GM18505 (cell line): ENCODE measurements at regions not wholly inside any gene's neighbourhood (a gene's known extent, or its start where the extent isn't known, plus 50 kb on each side); places are given as distances from the start of the nearest gene placed in this dataset.

Experiments used
- ATAC-seq: cut with Tn5 transposase; IDR thresholded peaks from one replicate; pipeline ENCODE4 v1.9.1; 2021; ENCODE audit not compliant: unreplicated experiment
- POLR2A ChIP-seq: IDR thresholded peaks from 4 replicates; pipeline ENCODE4 v1.6.1; 2011; ENCODE audit warnings: borderline replicate concordance; ENCODE audit not compliant: insufficient read depth, insufficient read length; ENCODE audit errors: extremely low read depth

DNA sequence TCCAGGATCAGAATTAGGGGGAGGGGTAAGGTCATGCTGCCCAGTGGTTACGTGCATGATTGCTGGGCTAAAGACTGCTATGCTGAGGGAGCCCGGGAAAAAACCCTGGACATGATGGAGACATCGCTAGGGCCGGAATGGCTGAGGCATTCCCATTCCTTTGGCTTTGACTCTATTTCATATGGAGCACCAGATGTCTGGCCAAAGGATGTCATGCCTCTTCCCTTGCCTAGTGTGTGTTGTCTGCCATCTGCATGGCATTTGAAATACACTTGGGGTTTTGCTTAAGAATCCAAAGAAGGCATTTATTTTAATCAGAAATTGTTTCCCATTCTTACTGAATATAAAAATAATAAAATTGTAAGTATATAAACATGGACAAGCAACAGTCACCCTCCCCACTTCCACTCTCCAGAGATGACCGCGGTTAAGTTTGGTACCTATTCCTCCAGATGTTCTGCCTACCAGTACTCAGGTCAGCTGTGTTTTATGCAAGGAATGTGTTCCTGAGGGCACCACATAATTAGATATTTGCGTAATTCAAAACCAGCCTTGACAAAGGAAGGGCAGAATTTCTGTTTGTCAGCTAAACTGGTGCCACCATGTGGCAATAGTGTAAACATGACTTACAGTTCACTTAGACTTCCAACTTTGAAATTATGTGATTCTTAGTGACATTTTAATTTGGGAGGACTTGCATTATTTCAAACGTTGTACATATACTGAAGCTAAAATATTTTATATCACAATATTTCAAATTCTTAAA, 105.9 kb downstream of the CT47B1 start:
- ATAC-seq = no peak
- TF ChIP-seq POLR2A = no peak

DNA sequence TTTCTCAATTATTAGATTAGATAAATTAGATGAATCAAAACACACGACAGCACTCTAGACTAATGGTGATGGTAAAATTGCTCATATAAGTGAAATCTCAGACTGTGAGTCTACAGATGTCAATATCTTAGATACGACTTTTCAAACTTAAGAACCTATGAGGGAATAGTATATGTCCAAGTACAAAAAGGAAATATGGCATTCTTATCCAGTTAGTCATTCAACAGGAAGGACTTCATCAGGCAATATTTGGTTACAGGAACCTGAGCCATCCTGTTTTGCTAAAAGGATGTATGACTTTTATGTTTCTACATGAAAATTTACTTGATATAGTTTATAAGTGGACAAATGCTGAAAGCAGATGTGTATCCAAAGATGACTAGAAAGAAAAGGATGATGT, 107.0 kb downstream of the CT47B1 start:
- TF ChIP-seq POLR2A = no peak
- no peak for ATAC-seq

DNA sequence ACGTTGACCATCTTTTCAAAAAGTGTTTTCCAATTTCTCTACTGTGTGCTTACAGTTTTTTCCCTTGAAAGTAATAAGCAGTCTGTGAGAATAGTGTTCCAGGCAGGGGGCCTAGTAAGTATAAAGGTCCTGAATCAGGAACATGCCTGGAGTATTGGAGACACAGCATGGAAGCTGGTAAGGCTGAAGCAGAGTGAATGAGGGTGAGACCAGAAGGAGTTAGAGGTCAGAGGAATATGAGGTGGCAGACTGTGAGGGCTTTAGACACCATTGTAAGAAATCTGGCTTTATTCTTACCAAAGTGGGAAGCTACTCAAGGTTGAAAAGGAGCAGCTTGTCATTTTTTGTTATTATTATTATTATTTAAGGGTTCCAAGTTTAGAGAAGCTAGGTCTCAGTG, 107.4 kb downstream of the CT47B1 start:
- ATAC-seq = no peak
- TF ChIP-seq POLR2A = no peak

DNA sequence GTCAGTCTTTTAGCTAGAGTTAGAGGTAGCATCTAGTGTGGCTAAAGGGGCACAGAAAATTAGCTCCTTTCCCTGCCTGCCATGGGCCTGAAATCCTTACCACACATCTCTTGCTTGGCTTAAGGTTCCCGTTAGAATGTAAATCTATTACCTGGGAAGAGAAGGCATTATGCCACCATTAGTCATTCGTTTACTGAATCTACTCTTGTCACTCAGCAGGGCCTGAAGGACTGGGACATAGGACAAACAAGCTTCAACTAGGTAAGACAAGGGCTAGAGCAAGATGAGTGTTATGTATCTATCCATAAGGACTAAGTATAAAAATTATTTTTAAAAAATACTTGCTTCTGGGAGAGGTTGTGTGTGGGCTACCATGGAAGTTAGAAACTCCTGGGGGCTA, 112.4 kb downstream of the CT47B1 start:
- no peak for TF ChIP-seq POLR2A
- no peak for ATAC-seq

DNA sequence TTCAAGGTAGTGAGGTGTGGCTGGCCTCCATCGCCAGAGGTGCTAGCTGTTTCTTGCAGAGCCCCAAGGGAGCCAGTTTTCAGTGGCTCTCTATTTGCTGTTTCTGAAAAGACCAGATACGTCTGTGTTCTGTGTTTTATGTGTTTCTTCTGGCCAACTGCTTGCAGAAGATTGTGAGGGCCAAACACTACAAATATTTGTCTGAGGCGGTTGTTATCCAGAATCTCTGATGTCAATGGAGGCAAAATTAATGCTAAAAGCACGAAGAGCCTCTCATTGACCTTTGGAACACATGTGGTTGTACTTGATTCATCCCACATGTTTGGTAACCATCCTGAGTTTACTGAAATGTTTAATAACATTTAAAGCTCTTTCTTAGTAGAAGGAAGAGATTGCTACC, 113.9 kb downstream of the CT47B1 start:
- no peak for ATAC-seq
- TF ChIP-seq POLR2A = no peak

DNA sequence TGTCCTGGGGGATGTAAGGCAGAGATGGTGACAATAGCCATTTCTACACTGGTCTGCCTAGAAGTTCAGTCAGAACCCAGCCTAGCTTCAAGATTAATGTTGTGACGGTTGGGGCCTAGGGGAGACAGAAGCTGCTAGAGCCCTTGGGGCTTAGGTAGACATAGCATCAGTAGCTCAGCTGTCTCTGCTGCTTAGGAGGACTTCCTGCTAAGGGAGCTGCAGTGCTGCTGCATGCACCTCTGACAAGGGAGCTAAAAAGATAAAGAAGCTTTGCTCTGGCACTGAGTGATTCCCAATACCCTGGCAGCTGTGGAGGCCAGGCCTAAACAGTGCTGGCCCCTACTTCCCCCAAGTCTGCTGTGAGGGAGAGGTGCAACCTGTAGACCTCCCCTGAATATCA, 116.0 kb downstream of the CT47B1 start:
- no peak for TF ChIP-seq POLR2A
- no peak for ATAC-seq

DNA sequence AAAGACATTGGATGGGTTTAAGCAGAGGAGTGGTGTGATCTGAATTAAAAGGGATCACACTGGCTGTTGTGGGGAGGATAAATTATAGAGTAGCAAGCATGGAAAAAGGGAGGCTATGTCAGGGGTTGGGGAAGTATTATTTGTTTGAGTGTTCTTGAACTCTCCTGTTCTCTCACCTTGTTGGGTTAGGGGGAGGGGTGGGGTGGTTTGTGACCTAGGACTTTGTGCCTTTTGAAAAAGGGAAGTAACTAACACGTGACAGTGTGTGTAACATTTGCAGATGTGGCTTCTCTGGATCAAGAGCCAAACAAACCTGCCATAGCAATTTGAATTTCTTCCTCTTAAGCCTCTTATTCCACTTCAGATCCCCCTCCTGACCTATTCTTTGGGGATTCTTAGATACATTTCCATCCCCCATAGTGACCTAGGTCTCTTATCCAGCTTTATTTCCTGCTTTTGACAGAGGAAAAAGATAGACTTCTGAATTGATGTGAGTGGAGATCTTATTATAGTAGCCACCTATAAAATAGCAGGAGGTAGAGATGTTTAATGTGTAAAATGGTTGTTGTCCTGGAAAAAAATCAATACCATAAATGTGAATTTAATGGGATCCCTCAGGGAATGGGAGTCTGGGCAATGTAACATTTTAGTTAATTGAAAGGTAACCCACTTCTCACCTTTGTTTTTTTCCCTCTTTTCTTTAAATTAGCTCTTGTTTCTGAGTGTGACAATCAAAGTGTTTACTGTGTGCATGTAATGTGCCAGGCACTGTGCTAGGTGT, 120.4 kb downstream of the CT47B1 start:
- no peak for TF ChIP-seq POLR2A
- ATAC-seq = peak; percentile 64

DNA sequence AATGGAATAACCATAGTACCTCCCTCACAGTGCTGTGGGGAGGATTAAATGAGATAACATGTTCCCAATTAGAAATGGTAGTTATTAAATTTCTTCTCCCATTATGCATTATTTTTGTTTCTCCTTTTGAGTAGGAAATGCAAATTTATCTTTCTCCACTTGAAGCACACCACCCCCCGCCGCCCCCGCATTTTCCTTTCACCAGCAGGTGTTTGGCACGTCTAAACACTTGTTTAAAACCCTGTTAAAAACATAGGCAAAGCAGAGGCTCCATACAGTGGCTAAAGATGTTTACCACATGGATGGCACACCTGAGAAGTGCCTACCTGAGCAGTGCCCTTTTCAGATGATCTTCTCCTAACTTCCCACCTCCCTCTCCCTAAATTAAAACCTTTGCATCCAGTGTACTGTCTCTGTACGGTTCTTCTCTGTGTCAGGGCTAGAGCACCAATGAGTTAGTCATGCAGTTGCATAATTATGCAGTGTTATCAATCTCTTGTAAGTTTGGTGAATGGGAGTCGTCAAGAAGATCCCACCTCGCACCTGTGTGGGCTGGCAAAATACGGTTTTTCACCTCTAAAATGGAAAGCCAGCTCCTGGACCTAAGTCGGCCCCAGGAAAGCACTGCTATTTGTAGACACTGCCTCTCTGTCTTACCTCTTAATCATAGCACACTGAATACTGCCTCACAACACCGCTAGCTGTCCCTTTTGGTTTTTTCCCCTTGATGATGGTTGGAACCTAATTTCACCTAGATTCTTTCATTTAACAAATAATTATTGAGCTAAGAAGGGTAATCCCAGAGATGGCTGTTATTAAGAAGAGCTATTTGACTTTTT, 122.0 kb downstream of the CT47B1 start:
- TF ChIP-seq POLR2A = no peak
- no peak for ATAC-seq

DNA sequence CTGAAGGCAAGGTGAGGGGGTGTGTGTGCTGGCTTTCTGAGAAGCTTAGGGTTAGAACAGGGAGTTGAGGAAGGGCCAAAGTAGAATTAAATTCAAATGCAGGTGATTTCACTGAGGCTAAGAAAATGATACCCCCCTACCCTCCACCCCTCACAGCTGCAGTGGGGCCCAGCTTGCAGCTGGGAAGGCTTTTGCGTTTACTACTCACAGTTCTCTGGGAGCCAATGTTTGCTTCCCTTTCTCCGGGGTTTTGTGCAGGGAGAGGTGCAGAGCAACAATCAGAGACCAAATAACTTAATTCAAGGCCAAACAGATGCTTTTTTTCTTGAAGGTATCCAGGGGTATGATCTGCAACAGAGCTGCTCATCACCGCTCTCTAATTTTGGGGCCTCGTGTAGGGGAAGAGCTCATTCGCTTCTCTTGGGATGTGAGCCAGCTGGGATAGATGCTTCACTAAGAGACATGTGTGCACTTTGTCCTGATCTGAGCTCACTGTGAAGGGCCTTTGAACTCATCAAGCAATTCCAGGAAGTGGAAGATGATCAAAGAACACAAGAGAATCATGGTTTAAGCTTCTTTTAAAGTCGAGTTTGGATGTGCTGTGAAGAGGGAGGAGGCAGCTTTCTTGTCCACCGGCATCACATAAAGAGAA, 122.7 kb upstream of the C1GALT1C1 start:
- no peak for TF ChIP-seq POLR2A
- ATAC-seq = no peak

DNA sequence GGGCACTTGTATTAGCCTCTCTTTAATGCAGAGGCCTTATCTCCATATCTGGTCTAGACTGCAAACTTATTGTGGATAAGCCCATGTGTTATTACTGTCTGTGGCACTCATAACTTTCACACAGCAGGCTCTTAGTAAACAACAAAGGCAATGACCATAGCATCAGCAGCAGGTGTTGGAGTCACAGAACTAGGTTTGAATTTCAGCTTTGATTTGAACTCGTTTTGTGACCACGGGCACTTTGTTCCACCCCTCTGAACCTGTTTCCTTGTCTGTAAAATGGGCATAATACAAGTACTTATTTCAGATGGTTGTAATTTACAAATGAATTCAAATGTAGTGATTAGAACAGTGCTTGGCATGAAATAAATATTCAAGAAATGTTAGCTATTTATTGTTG, 121.8 kb upstream of the C1GALT1C1 start:
- ATAC-seq = no peak
- TF ChIP-seq POLR2A = no peak

DNA sequence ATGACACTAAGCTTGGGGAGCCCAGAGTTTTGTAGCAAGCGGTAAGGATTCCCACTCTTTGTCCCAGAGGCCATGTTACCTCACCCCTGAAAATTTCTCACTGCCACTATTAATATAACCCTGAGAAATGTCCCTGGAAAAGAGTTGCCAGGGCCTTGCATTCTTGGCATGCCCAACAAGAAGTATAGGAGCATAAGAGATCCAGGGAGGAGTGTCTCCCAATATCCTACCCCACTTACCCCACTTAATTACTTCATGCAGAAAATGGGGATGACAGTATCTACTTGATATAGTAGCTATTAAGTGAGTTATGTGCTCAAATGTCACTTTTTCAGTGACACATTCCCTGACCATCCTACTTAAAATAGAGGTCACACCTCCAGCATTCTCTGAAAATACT, 120.5 kb upstream of the C1GALT1C1 start:
- no peak for ATAC-seq
- TF ChIP-seq POLR2A = no peak

DNA sequence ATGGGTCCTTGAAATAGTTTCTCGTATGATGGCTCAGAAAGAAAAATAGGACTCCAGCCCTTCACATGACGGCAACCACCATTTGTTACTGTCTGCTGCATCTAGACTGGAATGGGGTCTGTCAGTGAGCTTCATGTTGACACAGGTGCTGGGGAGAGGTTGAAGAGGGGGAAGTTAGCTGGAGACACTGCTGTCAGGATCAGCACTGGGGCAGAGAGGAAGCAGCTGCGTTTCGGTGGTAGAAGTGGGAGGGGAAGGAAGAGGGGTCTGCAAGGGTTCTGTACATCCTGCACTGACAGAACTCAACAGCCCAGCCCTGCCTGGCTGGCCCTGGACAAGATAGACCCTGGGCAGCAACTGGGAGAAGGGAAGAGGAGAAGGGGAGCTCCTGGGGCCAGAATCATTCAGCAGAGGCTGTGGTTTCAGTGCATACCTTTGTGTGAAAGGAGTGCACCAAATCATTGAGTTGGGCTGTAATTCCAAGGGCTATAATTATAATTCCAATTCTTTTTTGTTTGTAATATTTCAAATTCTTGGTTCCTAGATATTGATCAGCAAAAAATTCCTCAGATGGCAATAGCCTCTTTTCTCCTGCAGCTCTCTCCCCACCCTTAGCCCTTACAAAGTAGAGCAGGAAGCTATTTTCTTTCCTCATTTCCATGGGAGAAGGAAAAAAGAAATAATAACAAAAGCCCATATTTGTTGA, 119.4 kb upstream of the C1GALT1C1 start:
- peak; percentile 76 for ATAC-seq
- TF ChIP-seq POLR2A = peak; percentile 29

DNA sequence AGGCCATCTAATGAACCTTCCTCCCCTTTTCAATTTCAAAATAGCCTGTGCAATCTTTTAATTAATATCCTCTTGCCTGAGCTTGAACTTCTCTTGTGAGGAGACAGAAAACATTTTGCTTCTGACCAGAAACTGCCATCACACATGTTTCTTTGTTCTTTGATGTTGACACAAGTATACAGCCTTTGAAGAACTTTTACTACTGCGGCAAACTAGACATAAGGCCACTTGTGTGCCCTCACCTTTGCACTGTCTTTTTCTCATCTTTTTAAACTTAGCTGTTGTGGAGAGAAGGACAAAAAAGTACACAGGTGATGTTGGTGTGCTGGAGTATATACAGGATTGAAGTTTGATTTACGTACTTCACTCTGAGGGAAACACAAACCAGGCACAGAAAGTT, 116.3 kb upstream of the C1GALT1C1 start:
- no peak for ATAC-seq
- TF ChIP-seq POLR2A = no peak

DNA sequence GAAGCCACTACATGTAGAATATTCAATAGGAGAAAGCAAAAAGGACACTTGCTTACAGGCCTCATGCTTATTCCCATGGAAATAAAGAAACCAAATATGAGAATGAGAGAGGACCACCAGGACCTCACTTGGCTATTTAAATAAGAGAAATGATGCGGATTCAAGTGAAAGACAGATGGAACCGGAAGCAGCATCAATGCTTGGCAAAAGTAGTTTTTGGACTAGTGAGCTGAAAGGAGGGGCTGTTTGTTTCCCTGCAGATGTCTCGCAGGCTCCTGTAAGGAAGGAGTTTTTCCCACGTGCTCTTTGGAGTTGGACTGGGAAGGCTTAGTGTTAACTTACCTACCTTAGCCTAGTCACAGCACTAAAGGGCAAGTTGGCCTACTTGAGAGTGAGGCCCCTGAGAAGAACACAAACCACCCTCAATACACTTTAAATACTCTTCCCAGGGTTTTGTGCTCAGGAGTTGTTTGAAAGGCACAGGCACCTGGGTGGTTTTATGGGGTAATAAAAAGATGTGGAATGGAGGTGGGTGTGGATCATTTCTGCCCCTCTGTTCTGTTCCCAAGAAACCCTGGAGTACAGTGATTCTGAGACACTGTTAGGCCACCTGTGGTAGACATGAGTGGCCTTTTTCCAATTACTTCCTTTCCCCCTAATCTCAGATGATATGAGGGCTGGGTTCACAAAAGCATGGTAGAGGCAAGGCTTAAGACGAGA, 113.3 kb upstream of the C1GALT1C1 start:
- ATAC-seq = no peak
- no peak for TF ChIP-seq POLR2A
